ENCODE measurements at regions not wholly inside any gene's neighbourhood (a gene's known extent, or its start where the extent isn't known, plus 50 kb on each side); places are given as distances from the start of the nearest gene placed in this dataset.

DNA sequence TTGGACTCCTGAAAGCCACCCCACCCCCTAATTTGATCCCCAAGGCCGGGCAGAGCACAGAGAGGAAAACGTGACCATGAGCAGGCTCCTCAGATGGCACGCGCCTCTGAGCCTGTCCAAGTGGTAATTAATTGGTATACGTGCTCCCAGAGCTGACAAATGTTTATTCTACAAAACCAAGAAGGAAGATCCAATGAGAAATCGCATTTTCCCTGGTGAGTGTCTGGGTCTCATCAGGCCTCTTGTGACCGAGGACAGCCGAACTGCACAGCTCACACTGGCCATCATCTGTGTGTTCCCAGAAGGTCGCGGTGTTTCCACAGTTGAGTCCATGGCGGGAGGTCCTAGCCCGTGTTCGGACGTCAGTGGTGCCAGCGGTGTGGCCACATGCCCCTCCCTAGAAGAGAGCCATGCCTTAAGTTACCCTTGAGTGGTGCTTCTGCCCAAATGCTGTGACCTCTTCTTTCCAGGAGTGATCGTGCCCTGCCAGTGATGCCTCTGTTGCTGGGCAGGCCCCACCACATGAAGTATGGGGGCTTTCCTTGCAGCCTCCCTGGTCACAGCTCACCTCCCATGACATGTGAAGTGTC lies 317.5 kb upstream of the RTL1 start:
- no peak overlapping the region for H3K4me3 ChIP-seq (ENCODE audit: low read depth, low read length)
- TF ChIP-seq, protein P1, sequence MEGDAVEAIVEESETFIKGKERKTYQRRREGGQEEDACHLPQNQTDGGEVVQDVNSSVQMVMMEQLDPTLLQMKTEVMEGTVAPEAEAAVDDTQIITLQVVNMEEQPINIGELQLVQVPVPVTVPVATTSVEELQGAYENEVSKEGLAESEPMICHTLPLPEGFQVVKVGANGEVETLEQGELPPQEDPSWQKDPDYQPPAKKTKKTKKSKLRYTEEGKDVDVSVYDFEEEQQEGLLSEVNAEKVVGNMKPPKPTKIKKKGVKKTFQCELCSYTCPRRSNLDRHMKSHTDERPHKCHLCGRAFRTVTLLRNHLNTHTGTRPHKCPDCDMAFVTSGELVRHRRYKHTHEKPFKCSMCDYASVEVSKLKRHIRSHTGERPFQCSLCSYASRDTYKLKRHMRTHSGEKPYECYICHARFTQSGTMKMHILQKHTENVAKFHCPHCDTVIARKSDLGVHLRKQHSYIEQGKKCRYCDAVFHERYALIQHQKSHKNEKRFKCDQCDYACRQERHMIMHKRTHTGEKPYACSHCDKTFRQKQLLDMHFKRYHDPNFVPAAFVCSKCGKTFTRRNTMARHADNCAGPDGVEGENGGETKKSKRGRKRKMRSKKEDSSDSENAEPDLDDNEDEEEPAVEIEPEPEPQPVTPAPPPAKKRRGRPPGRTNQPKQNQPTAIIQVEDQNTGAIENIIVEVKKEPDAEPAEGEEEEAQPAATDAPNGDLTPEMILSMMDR (IDR thresholded peaks at IDR 0.05; ENCODE audit: low read depth, low read length), result no peak
- in situ Hi-C loops (cut with HindIII; ENCODE audit: low sequenced_read_pairs), result no loop called here
- DNase-seq (ENCODE audit: low read depth, low spot score), result no peak

DNA sequence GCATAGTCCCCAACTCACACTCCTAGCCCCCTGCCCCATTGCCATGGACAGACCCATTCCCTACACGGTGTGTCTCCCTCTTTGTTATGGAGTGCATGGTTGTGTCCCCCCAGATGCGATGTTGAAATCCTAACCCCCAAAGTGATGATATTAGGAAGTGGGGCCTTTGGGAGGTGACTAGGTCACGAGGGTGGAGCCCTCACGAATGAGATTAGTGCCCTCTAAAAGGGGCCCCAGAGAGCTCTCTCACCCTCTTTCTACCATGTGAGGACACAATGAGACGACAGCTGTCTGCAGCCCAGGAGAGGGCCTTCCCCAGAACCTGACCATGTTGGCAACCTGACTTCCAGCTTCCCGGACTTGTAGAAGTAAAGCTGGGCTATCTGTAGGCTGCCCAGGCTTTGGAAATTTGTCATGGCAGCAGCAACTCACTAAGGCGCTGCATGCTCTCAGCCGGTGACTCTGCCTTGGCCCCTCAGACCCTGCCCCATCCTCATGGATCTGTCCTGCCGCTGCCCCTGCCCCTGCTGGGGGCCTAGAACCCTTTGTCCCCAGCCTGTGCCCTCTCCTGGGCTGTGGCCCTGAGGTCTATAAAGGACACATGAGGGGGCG lies 318.1 kb upstream of the RTL1 start:
- DNase-seq (ENCODE audit: low read depth, low spot score), result no peak
- H3K4me3 ChIP-seq (ENCODE audit: low read depth, low read length), result no peak overlapping the region
- in situ Hi-C loops (cut with HindIII; ENCODE audit: low sequenced_read_pairs), result no loop called here
- TF ChIP-seq, protein P1 (IDR thresholded peaks at IDR 0.05; ENCODE audit: low read depth, low read length), result no peak

DNA sequence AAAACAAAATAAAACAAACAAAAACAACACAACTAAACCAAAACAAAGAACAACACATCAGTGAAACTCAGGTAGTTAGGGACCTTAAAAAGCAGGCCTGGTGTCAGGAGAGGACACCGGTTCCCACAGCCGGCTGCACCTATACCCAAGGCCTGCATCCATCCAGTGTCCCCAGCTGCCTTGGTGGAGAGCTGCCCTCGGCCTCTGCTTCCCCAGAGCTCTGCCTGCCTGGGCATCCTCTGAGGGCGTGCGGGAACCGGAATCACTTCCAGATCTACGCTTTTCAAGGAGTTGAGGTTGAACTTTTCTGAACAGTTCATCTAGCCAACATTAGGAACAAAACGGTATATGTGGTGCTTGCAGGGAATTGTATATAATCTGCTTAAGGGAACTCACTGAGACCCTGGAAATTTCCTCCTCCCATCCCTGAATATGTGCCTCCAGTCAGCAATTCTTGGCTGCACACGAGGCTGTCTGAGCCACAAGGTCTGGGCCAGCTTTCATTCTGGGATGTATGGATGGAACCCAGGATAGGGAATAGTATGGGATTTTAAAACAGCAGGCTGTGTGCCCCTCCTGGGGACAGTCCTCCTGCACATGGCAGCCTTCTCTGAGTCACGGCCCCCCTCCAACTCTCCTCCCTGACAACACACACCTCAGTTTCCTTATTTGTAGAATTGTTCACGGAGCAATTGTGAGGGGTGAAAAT lies 319.0 kb upstream of the RTL1 start:
- in situ Hi-C loops (cut with HindIII; ENCODE audit: low sequenced_read_pairs), result no loop called here
- H3K4me3 ChIP-seq (ENCODE audit: low read depth, low read length), result no peak overlapping the region
- DNase-seq (ENCODE audit: low read depth, low spot score), result no peak
- TF ChIP-seq, protein P1 (IDR thresholded peaks at IDR 0.05; ENCODE audit: low read depth, low read length), result no peak

DNA sequence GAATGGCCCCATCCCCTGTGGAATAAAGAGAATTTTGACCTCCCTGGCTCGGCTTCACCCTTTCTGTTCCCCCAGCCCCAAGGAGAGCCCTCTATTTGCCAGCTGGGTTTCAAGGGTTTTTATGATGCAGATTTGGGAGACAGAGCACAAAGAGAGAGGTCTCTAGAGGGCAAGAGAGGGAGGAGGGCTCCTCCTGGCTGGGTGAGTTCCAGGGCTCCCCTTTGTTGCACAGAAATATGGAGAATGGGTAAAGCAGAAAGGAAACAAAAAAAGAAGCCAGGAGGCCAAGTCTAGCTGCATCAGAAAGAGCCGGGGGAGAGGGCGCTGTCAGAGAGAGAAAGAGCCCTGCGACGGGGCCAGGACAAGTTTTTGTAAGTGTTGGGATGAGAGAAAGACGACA lies 319.6 kb upstream of the RTL1 start:
- in situ Hi-C loops (cut with HindIII; ENCODE audit: low sequenced_read_pairs), result no loop called here
- TF ChIP-seq, protein P1 (IDR thresholded peaks at IDR 0.05; ENCODE audit: low read depth, low read length), result no peak
- no peak overlapping the region for H3K4me3 ChIP-seq (ENCODE audit: low read depth, low read length)
- DNase-seq (ENCODE audit: low read depth, low spot score), result no peak

DNA sequence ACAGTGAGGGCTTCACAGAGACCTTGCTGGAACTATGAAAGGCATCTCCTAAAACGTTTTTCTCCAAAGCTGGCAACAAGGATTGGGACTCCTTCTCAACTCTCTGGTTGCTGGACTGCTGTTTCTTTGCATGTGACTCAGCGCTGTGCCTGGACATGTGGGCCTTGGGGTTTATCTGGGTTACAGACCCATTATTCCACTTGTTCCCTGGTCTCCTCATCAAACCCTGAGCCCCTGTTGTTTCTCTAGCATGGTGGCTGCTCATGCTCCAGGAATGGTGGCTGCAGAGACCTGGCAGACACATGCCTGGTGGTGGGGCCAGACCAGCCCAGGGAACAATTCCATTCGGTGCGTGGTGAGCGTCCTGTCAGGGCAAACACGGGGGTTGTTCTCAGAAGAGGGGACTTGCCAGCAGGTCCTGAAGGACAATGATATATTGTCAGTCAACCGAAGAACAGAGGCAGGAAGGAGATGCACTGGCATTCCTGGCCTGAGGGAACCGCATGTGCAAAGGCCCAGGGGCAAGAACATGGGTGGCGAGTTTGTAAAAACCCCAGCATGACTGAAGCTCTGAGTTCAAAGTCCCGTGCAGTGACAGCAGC lies 320.1 kb upstream of the RTL1 start:
- no peak overlapping the region for H3K4me3 ChIP-seq (ENCODE audit: low read depth, low read length)
- no peak for DNase-seq (ENCODE audit: low read depth, low spot score)
- TF ChIP-seq, protein P1 (IDR thresholded peaks at IDR 0.05; ENCODE audit: low read depth, low read length), result no peak
- in situ Hi-C loops (cut with HindIII; ENCODE audit: low sequenced_read_pairs), result no loop called here

DNA sequence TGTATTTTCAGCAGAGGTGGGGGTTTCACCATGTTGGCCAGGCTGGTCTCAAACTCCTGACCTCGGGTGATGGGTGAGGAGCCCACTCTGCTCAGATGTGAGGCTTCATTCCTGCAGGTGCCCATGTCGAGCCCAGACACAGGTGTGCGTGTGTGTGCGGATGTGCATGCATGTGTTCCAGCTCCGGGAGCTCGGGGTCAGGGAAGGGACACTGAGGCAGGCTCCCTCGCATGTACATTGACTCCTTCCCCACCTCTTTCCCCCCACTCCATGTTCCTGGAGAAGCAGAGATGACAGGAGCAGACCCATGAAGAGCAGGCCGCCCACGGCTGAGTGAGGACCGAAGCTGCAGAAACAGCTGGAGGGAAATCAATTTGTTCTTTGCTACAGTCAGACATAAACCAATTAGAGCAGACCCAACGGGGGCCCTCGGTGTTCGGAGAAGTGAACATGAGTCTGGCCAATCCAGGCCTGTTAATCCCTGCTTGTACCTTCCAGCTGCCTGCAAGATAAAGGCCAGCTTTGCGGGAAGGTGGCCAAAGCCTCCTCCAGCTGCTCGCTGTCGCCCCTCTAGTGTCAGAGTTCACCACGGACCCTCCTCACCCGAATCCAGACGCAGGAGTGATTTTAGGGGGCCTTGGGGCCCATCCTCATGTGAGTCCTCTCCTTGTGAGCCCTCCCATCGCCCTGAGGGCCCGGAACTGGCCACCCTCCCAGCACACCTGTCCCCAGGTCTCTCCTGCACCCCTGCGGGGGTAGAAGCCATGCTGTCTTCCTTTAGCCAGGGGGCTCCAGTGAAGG lies 321.0 kb upstream of the RTL1 start:
- TF ChIP-seq, protein P1 (IDR thresholded peaks at IDR 0.05; ENCODE audit: low read depth, low read length), result no peak
- no peak for DNase-seq (ENCODE audit: low read depth, low spot score)
- H3K4me3 ChIP-seq (ENCODE audit: low read depth, low read length), result no peak overlapping the region
- in situ Hi-C loops (cut with HindIII; ENCODE audit: low sequenced_read_pairs), result no loop called here

All from astrocyte of the spinal cord (primary cell).